22Rv1 (cell line): ENCODE measurements at regions not wholly inside any gene's neighbourhood (a gene's known extent, or its start where the extent isn't known, plus 50 kb on each side); places are given as distances from the start of the nearest gene placed in this dataset.

Source experiments
- CTCF ChIP-seq: fragments of 450-650 bp; IDR thresholded peaks from 2 replicates; pipeline ENCODE4 v1.5.1; 2017; ENCODE audit warnings: mild to moderate bottlenecking
- ZFX ChIP-seq: fragments of 450-650 bp; IDR thresholded peaks from 2 replicates; pipeline ENCODE4 v1.6.1; 2017; ENCODE audit warnings: antibody characterized with exemption, borderline replicate concordance

- TF ChIP-seq CTCF (no peak), ZFX (no peak)
Observed at GRCh38 chr3:68148447-68148846, 494.0 kb upstream of the SUCLG2 start.
